RWPE2 (cell line): ENCODE measurements at regions not wholly inside any gene's neighbourhood (a gene's known extent, or its start where the extent isn't known, plus 50 kb on each side); places are given as distances from the start of the nearest gene placed in this dataset.

ENCODE experiments used
- ATAC-seq: fragments of 200-7000 bp; cut with Tn5 transposase; 3 replicates; pipeline ENCODE4 v1.9.1; 2021; ENCODE audit warnings: low read depth
- DNase-seq: peaks from one replicate; pipeline ENCODE4 v3.0.0-alpha.2; 2020; ENCODE audit warnings: low spot score
- H3K27ac ChIP-seq: fragments of 450-650 bp; 2 replicates; pipeline ENCODE4 v1.5.1; 2017; ENCODE audit warnings: mild to moderate bottlenecking; ENCODE audit not compliant: poor library complexity, severe bottlenecking
- H3K27me3 ChIP-seq: fragments of 250-450 bp; sonication (Bioruptor Pico); 2 replicates; pipeline ENCODE4 v1.5.1; 2021; ENCODE audit warnings: mild to moderate bottlenecking, moderate library complexity; ENCODE audit not compliant: insufficient read depth, poor library complexity, severe bottlenecking
- H3K36me3 ChIP-seq: fragments of 250-450 bp; sonication (Bioruptor Pico); 2 replicates; pipeline ENCODE4 v1.5.1; 2020; ENCODE audit warnings: low read depth, mild to moderate bottlenecking, moderate library complexity
- H3K4me1 ChIP-seq: fragments of 250-450 bp; sonication (Bioruptor Pico); 2 replicates; pipeline ENCODE4 v1.5.1; 2021; ENCODE audit warnings: mild to moderate bottlenecking, moderate library complexity; ENCODE audit not compliant: insufficient read depth, poor library complexity, severe bottlenecking
- H3K4me3 ChIP-seq: fragments of 250-450 bp; sonication (Bioruptor Pico); 2 replicates; pipeline ENCODE4 v1.5.1; 2021; ENCODE audit warnings: mild to moderate bottlenecking, moderate library complexity; ENCODE audit not compliant: severe bottlenecking
- H3K9me3 ChIP-seq: fragments of 250-450 bp; sonication (Bioruptor Pico); 2 replicates; pipeline ENCODE4 v1.5.1; 2021; ENCODE audit warnings: mild to moderate bottlenecking, moderate library complexity; ENCODE audit not compliant: severe bottlenecking
- TF ChIP-seq, protein P1 (sequence below): fragments of 450-650 bp; IDR thresholded peaks from one replicate; pipeline ENCODE4 v1.5.1; 2017; ENCODE audit warnings: mild to moderate bottlenecking, moderate library complexity; ENCODE audit not compliant: poor library complexity, severe bottlenecking

- DNase-seq (no peak), ATAC-seq (no peak)
- TF ChIP-seq, protein P1, sequence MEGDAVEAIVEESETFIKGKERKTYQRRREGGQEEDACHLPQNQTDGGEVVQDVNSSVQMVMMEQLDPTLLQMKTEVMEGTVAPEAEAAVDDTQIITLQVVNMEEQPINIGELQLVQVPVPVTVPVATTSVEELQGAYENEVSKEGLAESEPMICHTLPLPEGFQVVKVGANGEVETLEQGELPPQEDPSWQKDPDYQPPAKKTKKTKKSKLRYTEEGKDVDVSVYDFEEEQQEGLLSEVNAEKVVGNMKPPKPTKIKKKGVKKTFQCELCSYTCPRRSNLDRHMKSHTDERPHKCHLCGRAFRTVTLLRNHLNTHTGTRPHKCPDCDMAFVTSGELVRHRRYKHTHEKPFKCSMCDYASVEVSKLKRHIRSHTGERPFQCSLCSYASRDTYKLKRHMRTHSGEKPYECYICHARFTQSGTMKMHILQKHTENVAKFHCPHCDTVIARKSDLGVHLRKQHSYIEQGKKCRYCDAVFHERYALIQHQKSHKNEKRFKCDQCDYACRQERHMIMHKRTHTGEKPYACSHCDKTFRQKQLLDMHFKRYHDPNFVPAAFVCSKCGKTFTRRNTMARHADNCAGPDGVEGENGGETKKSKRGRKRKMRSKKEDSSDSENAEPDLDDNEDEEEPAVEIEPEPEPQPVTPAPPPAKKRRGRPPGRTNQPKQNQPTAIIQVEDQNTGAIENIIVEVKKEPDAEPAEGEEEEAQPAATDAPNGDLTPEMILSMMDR = no peak
- Histone ChIP-seq H3K4me3 (no peak overlapping the region), H3K4me1 (no peaks in the 10 kb centered on the region), H3K36me3 (no peaks in the 10 kb centered on the region), H3K9me3 (no peaks in the 10 kb centered on the region), H3K27me3 (no peaks in the 10 kb centered on the region), H3K27ac (no peak overlapping the region)
These were observed 420.4 kb downstream of the CETN3 start for GRCh38 chr5:89988998-89989655.

- DNase-seq (no peak), ATAC-seq (no peak)
- Histone ChIP-seq H3K27me3 (no peaks in the 10 kb centered on the region), H3K27ac (no peak overlapping the region), H3K4me3 (no peak overlapping the region), H3K9me3 (no peaks in the 10 kb centered on the region), H3K4me1 (no peaks in the 10 kb centered on the region), H3K36me3 (no peaks in the 10 kb centered on the region)
- TF ChIP-seq, protein P1 = no peak
These were observed 421.3 kb downstream of the CETN3 start for GRCh38 chr5:89988129-89988810.

GRCh38 chr5:89983216-89983615 lies 426.3 kb downstream of the CETN3 start:
- TF ChIP-seq, protein P1 = no peak
- ATAC-seq = no peak

DNA sequence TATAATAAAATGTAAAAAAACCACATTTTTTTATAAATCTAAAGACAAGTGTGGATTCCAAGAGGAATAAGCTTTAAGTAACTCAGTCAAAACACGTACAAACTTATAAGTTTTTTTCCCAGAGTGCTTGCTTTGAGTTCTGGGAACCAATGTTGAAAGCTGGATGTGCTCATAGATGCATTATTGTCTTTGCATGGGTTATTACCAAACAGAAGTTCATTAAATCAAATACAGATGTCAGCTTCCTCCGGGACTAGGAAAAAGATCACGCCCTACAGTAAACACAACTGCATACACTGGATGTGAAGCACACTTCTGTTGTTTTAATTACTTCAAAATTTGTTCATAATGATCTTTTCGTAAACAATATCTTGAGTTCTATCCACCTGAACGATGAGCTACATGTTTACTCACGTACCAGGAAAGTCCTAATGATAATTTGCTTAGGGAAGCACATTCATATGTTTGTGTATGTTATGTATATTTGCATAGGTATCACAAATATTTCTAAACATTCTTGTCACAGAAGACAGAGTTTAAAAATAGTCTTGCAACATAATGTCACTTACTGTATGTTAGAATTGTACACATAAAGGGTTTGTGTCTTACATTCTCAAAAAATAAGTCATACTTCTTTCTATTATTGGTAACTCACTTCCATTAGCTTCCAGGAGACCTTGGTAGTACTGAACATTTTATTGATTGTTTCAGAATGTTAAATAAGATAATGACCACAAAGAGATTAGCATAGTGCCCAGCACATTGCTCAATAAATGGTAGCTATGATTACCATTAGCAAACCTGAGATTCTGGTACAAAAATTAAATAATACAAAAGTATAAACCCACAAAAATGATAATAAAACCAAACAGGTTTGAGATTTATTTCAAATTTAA lies 427.4 kb downstream of the CETN3 start:
- Histone ChIP-seq H3K36me3 (no peaks in the 10 kb centered on the region), H3K27ac (no peak overlapping the region), H3K27me3 (no peaks in the 10 kb centered on the region), H3K9me3 (no peaks in the 10 kb centered on the region), H3K4me3 (no peak overlapping the region), H3K4me1 (no peaks in the 10 kb centered on the region)
- ATAC-seq (no peak), DNase-seq (no peak)
- TF ChIP-seq, protein P1 = no peak

More at GRCh38 chr5:89983216-89983615, 426.3 kb downstream of the CETN3 start:
- Histone ChIP-seq H3K27ac (no peak overlapping the region), H3K4me3 (no peak overlapping the region), H3K27me3 (no peaks in the 10 kb centered on the region), H3K4me1 (no peaks in the 10 kb centered on the region), H3K36me3 (no peaks in the 10 kb centered on the region), H3K9me3 (no peaks in the 10 kb centered on the region)
- no peak for DNase-seq
